Prostate gland (tissue), 2 donors: ENCODE measurements at regions not wholly inside any gene's neighbourhood (a gene's known extent, or its start where the extent isn't known, plus 50 kb on each side); places are given as distances from the start of the nearest gene placed in this dataset.

Source experiments
- POLR2A ChIP-seq: fragments of 450-650 bp; IDR thresholded peaks from one replicate; pipeline ENCODE4 v1.6.1; 2016; ENCODE audit warnings: antibody characterized with exemption, mild to moderate bottlenecking
- POLR2AphosphoS5 ChIP-seq: sonication (generic); formaldehyde crosslinking; IDR thresholded peaks from one replicate; pipeline ENCODE4 v1.6.1; 2017; ENCODE audit warnings: antibody characterized with exemption
- TF ChIP-seq, protein P1 (sequence below), 4 experiments: fragments of 200-600 bp in 2 of 4; fragments of 450-650 bp in 2 of 4; sonication (generic) in 2 of 4; IDR thresholded peaks; 1 replicate in 3 of 4; 2 replicates in 1 of 4; pipeline ENCODE4 v1.5.1; 2016 to 2019; ENCODE audit warnings: antibody characterized with exemption in 4 of 4, mild to moderate bottlenecking in 2 of 4, moderate library complexity in 2 of 4

DNA sequence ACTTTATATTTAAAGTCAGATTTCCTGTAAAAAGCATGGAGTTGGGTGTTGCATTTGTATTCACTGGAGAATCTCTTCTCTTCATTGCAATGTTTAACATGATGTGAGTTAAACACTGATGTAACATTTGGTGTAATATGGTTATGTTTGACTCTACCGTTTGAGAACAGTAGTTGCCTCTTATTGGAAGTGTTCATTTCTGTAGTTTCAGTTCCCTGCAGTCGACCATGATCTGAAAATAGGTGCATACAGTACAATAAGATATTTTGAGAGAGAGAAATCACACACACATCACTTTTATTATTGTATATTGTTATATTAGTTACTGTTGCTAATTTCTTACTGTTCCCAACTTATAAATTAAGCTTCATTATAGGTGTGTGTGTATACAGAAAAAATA is 105.2 kb upstream of the SPACA7 start:
- TF ChIP-seq, protein P1, sequence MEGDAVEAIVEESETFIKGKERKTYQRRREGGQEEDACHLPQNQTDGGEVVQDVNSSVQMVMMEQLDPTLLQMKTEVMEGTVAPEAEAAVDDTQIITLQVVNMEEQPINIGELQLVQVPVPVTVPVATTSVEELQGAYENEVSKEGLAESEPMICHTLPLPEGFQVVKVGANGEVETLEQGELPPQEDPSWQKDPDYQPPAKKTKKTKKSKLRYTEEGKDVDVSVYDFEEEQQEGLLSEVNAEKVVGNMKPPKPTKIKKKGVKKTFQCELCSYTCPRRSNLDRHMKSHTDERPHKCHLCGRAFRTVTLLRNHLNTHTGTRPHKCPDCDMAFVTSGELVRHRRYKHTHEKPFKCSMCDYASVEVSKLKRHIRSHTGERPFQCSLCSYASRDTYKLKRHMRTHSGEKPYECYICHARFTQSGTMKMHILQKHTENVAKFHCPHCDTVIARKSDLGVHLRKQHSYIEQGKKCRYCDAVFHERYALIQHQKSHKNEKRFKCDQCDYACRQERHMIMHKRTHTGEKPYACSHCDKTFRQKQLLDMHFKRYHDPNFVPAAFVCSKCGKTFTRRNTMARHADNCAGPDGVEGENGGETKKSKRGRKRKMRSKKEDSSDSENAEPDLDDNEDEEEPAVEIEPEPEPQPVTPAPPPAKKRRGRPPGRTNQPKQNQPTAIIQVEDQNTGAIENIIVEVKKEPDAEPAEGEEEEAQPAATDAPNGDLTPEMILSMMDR (IDR thresholded peaks at IDR 0.05), result no peak
- TF ChIP-seq POLR2A (no peak), POLR2AphosphoS5 (no peak)
